SKM-1 treated with dmso at 0.1 percent for 144 hours (cell line): ENCODE measurements at regions not wholly inside any gene's neighbourhood (a gene's known extent, or its start where the extent isn't known, plus 50 kb on each side); places are given as distances from the start of the nearest gene placed in this dataset.

Experiments used
- DNase-seq: peaks from one replicate; lab custom pipeline; 2025; ENCODE audit not compliant: unreplicated experiment; lab: John Stamatoyannopoulos, UW

DNA sequence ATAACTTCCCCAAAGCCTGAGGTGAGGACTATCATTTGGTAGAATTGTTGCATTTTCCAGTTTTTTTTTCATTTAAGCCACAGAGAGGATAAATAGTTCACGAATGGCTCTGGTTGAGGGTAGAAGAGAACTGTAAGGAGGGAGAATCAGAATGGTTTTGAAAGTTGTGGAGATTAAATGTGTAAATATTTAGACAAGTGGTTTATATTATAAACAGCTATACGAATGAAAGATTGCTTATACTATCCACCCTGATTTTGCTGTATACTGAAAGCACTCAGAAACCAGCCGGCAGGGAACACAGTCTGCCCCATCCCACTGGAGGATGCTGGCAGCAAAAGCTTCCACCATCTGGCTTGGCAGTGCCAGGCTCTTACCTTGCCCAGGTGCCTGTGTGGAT lies 341.1 kb downstream of the RAPGEF2 start:
- DNase-seq: no peak

DNA sequence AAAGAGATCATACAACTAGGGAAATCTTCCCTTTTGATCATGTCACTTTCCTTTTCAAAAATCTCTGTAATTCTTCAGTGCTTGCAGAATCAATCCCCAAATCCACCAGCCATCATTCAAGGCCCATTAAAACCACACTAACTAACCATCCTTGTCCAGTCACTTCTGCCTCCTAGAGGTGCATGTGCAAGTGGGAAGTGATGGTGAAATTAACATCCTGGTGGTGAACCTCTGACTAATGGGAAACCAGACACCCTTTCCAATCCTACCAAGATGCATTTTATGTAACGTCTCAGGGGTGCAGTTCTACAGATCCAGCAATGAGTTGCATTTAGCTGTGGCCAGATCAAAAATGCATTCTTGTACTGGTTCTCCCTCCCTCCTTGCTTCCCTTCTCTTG lies 341.8 kb downstream of the RAPGEF2 start:
- DNase-seq: no peak

DNA sequence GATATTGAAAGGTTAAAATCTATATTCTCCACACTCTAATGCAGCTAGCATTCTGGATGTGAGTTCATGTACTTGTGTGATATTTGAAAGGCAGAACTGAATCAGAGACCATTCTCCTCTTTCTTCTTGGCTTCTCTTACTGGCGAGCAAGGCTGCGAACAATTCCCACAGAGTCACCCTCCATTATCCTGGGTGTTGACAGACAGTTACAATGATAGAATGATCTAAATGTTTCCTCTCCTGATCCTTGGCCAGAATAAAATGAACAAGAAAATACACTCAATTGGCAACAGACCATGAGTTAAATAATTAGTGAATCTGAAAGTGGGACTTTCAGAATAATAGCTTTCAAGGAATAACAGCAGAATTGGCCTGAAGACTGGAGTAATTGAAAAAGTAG lies 342.8 kb downstream of the RAPGEF2 start:
- no peak for DNase-seq

DNA sequence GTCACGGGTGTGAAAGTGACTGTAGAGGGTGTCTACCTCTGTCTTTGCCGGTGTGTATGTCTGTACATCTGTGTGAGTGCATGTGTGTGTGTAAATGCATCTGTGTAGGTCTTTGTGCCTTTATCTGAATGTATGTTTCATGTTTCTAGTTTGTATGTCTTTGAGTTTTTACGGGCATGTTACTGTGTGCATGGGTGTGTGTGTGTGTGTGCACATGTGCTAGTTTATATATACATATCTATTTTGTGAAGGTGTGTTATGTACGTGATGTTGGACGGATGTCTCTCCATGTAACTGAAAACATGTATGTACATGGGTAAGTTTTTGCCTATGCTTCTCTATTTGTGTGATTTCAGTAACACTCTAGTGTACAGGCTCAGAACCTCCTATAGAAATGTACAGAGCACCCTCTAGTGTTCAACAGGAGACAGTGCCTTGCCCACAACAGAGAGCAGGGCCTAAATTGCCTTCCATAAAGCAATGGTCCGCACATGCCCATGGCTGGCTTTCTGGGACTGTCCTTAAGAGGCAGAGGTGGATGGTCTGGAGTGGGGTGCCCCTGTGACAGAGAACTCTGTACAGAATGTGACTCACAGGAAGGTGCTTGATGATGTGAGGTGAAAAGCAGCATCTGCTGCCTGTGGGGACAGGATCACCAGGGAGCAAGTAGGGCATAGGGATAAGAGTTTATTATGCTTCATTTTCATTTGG lies 343.5 kb downstream of the RAPGEF2 start:
- peak; percentile 79 for DNase-seq

DNA sequence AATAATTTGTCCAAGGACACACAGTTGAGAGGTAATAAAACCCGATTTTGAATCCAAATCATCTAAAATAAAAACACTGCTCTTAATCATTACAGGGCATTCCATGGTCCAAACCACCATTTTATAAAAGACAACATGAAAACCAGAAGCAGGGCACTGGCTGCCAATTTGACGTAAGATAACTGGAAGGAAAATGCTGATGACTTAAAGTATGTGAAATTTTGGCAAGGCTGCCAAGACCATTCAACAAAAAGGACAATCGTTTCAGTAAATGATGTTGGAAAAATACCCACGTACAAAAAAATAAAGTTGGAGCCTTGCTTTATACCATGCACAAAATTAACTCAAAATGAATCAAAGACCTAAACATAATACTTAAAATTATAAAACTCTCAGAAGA lies 344.4 kb downstream of the RAPGEF2 start:
- no peak for DNase-seq

DNA sequence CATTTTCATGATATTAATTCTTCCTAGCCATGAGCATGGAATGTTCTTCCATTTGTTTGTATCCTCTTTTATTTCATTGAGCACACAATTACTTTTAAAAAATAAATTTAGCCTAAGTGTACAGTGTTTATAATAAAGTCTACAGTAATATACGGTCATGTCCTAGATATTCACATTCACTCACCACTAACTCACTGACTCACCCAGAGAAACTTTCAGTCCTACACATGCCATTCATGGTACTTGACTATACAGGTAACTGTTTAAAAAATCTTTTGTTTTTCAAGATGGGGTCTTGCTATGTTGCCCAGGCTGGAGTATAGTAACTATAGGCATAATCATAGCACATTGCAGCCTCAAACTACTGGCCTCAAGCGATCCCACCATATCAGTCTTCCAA lies 348.1 kb downstream of the RAPGEF2 start:
- no peak for DNase-seq

DNA sequence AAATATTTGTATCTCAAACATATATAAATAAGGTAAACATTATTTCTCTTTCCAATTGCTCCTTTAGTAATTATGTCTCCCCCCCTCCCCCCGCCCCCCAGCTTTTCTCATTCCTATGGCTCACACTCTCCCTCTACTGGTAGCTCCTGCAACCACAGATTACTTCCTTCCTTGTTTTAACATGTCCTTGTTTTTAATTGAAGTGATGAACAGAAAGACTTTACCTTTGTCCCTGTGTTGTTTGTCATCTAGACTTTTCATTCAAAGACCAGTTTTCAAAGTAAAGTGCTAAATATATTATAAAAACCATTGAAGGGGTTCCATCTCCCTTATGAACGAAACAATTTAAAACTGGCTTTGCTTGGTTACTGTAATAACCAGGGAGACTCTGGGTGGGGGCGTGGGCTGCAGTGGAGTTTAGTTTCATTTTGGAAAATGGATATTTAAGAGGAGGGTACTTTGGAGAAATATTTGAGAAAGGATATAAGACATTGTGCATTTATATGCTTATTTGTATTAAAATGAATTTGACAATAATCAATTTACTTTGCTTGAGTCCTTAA lies 352.9 kb downstream of the RAPGEF2 start:
- peak; percentile 39 for DNase-seq

DNA sequence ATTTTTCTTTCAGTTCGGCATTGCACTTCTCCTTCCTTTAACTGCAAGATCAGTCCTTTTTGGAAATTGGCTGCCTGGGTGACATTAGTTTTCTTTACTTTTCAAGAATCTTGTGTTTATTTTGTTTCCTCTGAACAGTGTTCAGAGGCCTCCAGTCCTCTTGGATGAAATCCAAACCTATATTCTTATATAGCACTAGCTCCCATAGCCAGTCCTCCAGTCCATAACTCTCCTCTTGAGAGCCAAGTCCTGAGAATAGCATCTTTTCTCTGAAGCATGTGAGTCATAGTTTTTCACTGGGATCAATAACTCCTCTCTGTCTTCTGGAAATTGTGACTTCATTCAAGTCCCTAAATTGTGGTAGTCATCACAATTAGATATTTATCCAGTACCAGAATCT lies 357.5 kb downstream of the RAPGEF2 start:
- DNase-seq: no peak

DNA sequence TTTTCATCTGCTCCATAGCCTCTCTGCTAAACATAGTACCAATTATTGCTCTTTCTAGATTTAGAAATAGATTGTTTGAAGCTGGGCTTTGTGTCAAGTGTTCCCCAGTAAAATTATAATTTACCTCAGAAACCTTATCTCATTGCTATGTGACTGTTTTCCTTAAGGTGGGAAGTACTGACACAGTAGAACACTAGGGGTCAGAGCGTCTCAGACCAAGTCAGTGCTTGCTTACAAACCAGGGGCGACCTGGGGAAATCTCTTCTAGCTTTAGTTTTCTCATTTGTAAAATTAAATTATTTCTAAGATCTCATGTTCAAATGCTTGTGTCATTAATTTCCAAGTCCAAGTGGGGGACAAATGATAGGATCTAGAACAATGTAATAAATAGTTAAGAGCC lies 360.4 kb downstream of the RAPGEF2 start:
- no peak for DNase-seq

DNA sequence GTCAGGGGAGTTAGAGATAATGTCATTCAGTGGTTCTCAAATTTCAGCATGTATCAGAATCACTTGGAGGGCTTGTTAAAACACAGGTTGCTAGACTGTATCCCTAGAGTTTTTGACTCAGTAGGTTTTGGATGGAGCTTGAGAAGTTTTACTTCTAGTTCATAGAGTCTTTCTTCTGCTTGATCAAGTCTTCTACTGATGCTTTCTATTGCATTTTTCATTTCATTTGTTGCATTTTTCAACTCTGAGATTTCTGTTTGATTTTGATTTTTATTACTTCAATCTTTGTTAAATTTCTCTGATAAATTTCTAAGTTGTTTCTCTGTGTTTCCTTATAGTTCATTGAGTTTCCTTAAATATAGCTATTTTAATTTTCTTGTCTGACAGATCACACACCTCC lies 361.4 kb downstream of the RAPGEF2 start:
- DNase-seq: no peak

DNA sequence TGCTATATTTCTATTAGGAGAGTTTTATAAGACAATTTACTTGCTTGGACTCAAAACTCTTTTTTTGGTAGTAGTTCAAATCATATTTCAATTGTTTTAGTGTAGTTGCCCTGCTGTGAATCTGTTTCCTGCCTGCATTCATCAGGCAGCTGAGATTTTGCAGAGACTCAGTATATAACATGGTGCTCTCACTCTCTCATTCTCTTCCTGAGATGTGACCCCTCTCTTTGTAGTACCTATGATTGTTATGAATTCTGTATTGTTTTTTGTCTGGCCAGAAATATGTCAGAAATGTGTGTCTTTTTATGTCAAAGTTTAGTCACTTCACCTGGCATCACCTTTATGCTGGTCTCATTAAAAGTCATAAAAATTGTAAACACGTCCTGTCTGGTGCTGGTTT lies 374.0 kb downstream of the RAPGEF2 start:
- DNase-seq: no peak

DNA sequence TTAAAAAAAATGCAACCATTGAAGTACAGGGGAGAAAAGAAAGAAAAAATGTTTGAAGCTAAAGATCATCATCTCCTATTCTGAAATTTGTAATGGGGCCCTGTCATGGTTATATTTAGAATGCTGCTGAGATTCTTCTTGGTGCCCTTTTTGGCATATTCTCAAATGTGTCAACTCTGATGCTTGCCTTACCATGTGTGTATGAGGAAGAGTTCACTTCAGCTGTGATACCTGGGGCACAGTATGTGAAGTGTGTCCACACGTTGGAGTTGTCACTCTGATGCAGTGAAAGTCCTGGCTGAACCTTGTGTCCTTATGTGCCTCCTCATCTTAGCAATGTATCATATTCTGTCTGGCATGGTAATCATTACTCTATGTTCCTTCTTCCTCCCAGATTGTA lies 377.9 kb downstream of the RAPGEF2 start:
- no peak for DNase-seq

DNA sequence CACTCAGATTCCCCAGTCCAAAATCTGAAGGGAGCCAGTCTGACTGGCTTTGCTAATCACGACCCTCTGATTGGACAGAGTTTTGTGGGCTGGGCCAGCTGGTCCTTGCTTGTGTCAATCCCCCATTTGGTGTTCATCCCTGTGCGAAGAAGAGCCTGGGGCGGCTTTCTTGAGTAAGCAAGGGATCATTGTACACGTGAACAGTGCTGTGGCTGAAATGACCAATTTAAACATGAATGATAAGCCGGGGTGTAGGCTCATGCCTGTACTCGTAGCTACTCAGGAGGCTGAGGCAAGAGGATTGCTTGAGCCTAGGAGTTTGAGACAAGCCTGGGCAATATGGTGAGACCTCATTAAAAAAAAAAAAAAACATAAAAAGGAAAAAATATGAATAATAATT lies 379.1 kb downstream of the RAPGEF2 start:
- no peak for DNase-seq

DNA sequence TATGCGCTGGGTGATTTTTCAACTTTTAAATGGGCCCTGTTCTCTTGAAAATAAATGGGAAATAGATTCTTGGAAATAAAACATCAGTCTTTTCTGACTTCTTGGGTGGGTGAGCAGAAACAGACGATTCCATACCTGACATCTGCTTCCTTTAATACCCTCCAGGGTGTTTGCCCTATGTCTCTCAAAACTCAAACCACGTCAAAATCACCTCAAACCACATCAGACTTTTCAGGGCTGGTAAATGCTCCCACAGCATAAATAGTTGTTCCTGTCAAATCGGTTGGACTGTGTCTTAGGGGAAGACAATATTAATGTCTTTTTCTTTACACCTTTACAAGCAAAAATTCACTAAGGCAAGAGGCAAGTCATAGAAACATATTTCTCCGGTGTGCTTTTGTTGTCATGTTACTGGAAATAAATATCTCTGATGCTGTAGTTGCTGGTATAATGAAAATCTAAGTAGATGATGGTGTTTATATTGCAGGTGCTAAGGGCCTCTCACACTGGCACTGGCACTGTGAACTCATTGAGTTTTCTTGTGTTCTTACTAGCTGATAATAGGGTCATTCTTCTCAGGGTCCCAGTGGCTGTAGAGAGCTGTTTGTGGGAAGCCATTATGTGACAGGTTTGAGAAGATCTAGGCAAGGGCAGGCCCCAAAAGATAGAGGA lies 380.4 kb downstream of the RAPGEF2 start:
- DNase-seq: no peak

DNA sequence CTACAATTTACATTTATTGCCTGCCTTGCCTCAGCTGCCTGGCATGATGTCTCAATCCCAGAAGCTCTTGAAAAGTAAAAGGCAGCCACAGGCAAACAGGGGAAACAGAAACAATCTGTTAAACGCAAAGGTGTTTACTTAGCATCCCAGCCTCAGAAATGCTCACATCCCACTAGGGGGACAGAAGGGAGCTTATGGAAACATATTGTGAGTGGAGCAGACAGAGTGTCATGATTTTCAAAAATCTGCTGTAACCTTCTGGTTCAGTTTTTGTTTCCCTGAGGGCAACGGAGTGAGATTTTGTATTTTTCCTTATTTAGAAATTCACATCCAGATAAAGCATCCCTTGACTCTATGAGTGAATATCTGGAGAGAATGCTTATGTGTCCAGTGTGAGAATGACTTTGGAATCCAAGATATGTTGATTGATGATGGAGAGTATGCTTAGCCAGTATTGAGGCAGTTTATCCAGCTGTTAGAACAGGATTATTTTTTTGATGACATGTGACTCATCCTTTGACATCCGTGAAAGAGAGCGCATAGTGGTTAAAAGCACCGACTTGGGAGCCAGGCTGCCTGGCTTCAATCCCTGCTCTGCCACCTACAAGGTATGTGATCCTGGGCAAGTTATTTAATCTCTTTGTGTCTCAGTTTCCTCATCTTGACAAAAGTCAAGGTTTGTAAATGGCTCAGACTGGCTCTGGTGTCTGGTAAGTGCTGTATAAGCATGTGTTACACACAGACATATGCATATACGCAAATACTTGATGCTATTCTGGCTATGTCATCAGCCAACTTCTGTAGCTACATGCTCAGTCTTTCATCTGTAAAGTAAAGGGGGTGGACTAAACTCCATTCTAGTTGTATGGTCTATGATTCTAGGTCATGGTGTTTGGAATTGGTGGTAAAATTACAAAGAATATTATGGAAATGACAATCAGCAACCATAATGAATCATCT lies 381.2 kb downstream of the RAPGEF2 start:
- no peak for DNase-seq

DNA sequence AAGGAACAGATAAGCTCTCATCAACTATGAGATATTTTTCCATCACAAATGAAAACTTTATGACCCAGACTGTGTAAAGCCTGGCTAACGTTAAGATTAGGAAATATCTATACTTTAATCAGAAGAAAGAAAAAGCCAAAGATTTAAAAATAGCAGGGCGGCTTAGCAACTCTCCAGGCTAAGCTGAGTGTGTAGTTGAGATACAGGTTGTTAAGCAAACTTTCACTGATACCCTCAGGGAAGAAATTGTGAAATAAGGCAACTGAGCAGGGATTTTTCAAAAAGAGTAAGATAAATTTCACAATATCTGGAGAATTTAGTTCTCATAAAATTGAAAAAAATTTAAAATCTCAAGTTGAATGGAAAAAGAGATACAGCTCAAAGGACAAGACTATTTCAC lies 382.0 kb downstream of the RAPGEF2 start:
- DNase-seq: no peak

DNA sequence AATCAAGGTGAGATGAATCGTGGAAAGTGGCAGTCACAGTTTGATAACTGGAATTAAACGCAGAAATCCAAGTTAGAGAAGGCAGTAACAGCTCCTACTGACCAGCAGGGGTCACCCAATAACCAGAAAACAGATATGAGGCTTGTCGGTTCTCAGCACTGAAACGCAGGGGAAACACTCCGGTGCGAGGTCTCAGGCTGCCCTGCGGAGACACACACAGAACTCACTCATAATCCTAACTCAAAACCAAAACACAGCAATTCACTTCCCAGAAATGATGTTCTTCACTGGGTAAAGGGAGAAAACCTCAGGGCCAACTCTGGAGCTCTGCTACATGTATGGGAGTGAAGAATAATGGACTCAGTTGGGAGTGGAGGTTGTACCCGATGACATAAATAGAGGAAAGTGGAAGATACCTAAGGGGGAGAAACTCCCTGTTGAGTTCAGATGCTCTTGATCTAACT lies 384.4 kb downstream of the RAPGEF2 start:
- peak; percentile 49 for DNase-seq

DNA sequence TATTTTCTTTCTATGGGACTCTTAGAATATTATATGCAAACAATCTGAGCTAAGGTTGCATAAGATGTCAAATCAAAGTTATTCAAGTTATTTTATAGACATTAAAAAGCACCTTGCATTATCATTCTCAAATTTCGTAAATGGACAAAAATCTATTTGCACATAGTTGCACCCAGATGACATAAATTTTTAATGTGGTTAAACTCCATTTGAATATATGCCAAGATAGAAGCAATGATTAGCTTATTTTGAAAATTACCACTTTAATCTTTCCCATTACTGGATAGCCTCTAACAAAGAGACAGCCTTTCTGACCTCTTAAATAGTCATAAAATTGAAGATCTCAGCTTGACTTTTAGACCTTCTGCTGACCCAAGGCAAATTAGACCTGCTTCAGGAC lies 386.8 kb downstream of the RAPGEF2 start:
- no peak for DNase-seq

DNA sequence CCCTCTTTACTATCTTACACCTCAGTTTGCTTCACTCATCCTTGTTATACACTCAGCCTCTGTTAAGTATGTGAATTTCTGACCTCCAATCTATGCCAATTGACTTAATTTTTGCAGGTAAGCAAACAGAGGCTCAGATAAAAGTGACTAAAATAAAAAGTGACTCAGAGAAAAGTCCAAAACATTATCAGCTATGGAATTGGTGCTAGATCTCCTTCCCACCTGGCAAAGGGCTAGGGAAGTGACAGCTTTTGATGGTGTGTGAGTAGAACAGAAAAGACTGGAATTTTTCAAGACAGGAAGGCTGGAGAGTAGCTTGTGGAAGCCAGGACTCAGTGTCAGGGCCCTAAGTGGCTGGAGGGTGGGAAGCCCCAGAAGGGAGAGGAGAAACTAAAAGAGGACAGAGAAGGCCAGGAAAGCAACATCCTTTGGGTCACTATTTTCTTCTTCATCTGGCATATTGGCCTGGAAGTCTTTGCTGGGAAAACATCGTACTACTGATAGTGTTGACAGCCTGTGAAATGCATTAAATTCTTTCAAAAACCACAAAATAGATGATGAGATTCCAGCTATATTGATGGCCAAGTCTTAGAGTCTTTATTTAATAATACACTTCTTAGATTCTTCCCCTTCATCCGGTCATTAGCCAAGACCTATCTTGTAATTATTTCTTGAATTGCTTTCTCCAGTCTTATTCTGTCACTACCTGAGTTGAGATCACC lies 392.8 kb downstream of the RAPGEF2 start:
- DNase-seq: no peak

DNA sequence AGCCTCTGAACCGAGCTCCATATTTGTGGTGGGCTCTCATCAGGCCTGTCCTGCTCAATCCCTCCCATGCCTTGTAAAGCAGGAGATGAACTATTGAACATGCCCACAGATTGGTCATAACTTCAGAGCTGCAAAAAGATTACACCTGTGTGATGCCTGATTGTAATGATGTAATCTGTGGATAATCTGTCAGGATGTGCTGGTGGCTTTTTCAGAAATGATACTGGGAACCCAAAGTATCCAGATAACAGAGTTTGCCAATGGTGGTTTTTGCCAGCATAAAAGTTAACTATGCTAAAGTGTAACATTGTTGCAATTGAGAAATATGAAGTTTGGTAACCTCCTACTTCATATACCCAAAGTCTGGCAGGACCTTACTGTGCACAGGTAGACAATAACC lies 393.4 kb downstream of the RAPGEF2 start:
- no peak for DNase-seq

DNA sequence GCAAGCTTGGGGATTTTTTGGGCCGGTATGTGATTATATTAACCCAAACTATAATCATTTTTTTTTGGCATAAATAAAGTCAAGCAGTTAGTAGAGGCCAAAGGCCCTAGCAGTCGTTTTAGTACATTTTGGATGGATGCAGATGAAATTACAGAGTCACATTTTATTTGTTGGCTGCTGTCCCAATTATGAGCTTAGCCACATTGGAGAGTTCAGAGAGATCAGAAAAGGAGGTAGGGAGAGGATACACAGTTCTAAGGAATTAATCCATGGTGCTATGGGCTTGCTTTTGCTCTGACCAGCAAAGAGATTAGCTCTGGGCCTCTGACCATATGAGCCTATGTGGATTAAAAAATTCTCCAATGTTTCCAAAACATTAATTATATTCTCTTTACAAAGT lies 395.1 kb downstream of the RAPGEF2 start:
- no peak for DNase-seq
